OCI-LY3 (cell line): ENCODE measurements at regions not wholly inside any gene's neighbourhood (a gene's known extent, or its start where the extent isn't known, plus 50 kb on each side); places are given as distances from the start of the nearest gene placed in this dataset.

Source experiments
- EZH2phosphoT487 ChIP-seq: fragments of 200-600 bp; shearing (Covaris generic); IDR thresholded peaks from 2 replicates; pipeline ENCODE4 v1.6.1; 2018; ENCODE audit warnings: antibody characterized with exemption, mixed run types, low read depth
- TF ChIP-seq, protein P1 (sequence below): fragments of 200-600, 300-600 bp; sonication (generic); IDR thresholded peaks from 2 replicates; pipeline ENCODE4 v1.5.1; 2014; ENCODE audit warnings: antibody characterized with exemption, low read length, low read depth

DNA sequence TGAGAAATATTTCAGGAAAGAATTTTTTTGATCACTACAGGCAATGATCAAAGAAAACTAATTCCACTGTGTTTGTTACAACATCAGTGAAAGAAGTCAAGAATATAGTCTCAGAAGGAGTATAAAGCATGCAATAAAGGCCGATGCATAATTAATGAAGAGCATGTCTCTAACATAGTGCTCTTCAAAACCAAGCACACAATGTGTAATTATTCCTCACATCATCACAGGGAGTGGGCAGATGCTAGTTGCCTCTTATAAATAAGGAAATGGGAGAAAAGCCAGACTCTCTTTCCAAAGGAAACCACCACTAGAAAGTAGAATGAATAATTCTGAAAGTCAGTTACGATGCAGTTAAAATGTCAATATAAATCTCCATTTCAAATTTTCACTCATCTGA is 220.1 kb downstream of the TEX36 start:
- TF ChIP-seq, protein P1, sequence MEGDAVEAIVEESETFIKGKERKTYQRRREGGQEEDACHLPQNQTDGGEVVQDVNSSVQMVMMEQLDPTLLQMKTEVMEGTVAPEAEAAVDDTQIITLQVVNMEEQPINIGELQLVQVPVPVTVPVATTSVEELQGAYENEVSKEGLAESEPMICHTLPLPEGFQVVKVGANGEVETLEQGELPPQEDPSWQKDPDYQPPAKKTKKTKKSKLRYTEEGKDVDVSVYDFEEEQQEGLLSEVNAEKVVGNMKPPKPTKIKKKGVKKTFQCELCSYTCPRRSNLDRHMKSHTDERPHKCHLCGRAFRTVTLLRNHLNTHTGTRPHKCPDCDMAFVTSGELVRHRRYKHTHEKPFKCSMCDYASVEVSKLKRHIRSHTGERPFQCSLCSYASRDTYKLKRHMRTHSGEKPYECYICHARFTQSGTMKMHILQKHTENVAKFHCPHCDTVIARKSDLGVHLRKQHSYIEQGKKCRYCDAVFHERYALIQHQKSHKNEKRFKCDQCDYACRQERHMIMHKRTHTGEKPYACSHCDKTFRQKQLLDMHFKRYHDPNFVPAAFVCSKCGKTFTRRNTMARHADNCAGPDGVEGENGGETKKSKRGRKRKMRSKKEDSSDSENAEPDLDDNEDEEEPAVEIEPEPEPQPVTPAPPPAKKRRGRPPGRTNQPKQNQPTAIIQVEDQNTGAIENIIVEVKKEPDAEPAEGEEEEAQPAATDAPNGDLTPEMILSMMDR: no peak
- no peak for TF ChIP-seq EZH2phosphoT487
